OCI-LY1 (cell line): ENCODE measurements at regions not wholly inside any gene's neighbourhood (a gene's known extent, or its start where the extent isn't known, plus 50 kb on each side); places are given as distances from the start of the nearest gene placed in this dataset.

Experiments used
- H2AFZ ChIP-seq: fragments of 200-600 bp; sonication (generic), shearing (Covaris generic); 2 replicates; pipeline ENCODE4 v1.6.0; 2014; ENCODE audit warnings: antibody characterized with exemption, mild to moderate bottlenecking, low read length
- H3F3A ChIP-seq: fragments of 200-600 bp; sonication (generic), shearing (Covaris generic); 2 replicates; pipeline ENCODE4 v1.6.0; 2014; ENCODE audit warnings: mild to moderate bottlenecking, antibody characterized with exemption, low read length, moderate library complexity; ENCODE audit not compliant: insufficient read depth
- H3K27ac ChIP-seq: fragments of 200-600 bp; sonication (generic); 2 replicates; pipeline ENCODE4 v1.5.1; 2014; ENCODE audit warnings: low read length, mixed run types, mild to moderate bottlenecking, low read depth; ENCODE audit not compliant: poor library complexity, severe bottlenecking
- H3K27me3 ChIP-seq: fragments of 200-600 bp; sonication (generic); 2 replicates; pipeline ENCODE4 v1.6.0; 2014; ENCODE audit warnings: antibody characterized with exemption, mild to moderate bottlenecking, low read length, moderate library complexity; ENCODE audit not compliant: insufficient read depth
- H3K36me3 ChIP-seq: fragments of 200-600 bp; sonication (generic); 2 replicates; pipeline ENCODE4 v1.6.1; 2014; ENCODE audit warnings: mild to moderate bottlenecking, antibody characterized with exemption, low read length, moderate library complexity, mixed read lengths; ENCODE audit not compliant: insufficient read depth
- H3K4me1 ChIP-seq: fragments of 200-600 bp; sonication (generic); 2 replicates; pipeline ENCODE4 v1.5.1; 2014; ENCODE audit warnings: mild to moderate bottlenecking, low read length, moderate library complexity; ENCODE audit not compliant: insufficient read depth, severe bottlenecking
- H3K4me2 ChIP-seq: fragments of 200-600 bp; sonication (generic), shearing (Covaris generic); 2 replicates; pipeline ENCODE4 v1.6.1; 2014; ENCODE audit warnings: low read length
- H3K4me3 ChIP-seq: fragments of 200-600 bp; sonication (generic); 2 replicates; pipeline ENCODE4 v1.5.1; 2014; ENCODE audit warnings: low read length, low read depth, mild to moderate bottlenecking, mixed read lengths; ENCODE audit not compliant: poor library complexity, severe bottlenecking
- H3K79me2 ChIP-seq: fragments of 200-600 bp; shearing (Covaris generic); 2 replicates; pipeline ENCODE4 v1.6.1; 2016; ENCODE audit warnings: mixed run types, low read length, mixed read lengths; ENCODE audit not compliant: insufficient read depth
- H3K9ac ChIP-seq: fragments of 200-600 bp; sonication (generic), shearing (Covaris generic); 2 replicates; pipeline ENCODE4 v1.6.1; 2014; ENCODE audit warnings: mild to moderate bottlenecking, low read length, mixed read lengths
- H3K9me2 ChIP-seq: fragments of 200-600 bp; sonication (generic), shearing (Covaris generic); 2 replicates; pipeline ENCODE4 v1.6.1; 2014; ENCODE audit warnings: low read depth, mild to moderate bottlenecking, low read length, mixed read lengths
- H3K9me3 ChIP-seq: fragments of 200-600 bp; shearing (Covaris generic); 2 replicates; pipeline ENCODE4 v1.6.1; 2014; ENCODE audit warnings: low read length, mixed read lengths
- H4K20me1 ChIP-seq: fragments of 200-600 bp; sonication (generic), shearing (Covaris generic); 2 replicates; pipeline ENCODE4 v1.6.0; 2016; ENCODE audit warnings: mild to moderate bottlenecking, low read length; ENCODE audit not compliant: insufficient read depth
- CTCF ChIP-seq: fragments of 200-600 bp; sonication (generic), shearing (Covaris generic); IDR thresholded peaks from 2 replicates; pipeline ENCODE4 v1.5.1; 2017; ENCODE audit warnings: mild to moderate bottlenecking, antibody characterized with exemption, low read length, moderate library complexity, mixed read lengths
- EZH2 ChIP-seq: fragments of 200-600 bp; sonication (generic), shearing (Covaris generic); IDR thresholded peaks from 2 replicates; pipeline ENCODE4 v1.8.0; 2017; ENCODE audit warnings: borderline replicate concordance, mixed run types, mild to moderate bottlenecking, antibody characterized with exemption, low read length, moderate library complexity, mixed read lengths

DNA sequence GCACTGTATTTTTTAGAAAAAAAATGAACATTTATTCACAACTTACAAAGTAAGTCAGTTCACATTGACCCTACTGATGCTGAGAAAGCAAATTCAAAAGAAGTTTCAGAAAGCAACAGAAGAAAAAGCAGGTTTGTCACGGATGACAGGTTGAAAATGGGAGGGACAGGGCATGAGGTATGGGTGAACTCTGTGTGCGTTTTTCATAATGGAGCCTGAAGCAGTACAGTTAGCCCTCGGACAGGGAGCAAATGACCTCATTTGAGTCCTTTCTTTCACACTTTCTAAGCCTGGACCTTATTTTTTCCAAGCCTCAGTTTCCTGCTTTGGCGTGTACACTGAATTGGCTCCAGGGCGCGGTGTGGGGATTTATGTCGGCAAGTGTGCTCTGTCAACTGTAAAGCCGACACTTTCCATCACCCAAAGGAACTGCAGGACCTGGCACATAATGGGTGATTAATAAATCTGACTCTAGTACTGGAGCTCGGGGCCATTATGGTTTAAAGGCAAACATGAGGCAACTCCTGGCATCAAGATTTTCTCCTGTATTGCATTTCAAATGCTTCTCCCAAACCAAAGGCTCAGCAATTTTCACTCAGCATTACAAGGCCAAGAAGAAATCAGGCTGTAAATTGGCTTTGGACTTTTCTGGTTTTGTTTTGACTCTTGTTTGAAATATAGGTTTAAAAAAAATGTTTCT lies 345.5 kb upstream of the DUSP10 start:
- Histone ChIP-seq H3K9ac (no peak overlapping the region), H3K4me1 (no peaks in the 10 kb centered on the region), H3K4me3 (no peak overlapping the region), H3K9me2 (no peaks in the 10 kb centered on the region), H3F3A (no peaks in the 10 kb centered on the region), H3K9me3 (no peaks in the 10 kb centered on the region), H2AFZ (no peak overlapping the region), H3K27me3 (no peaks in the 10 kb centered on the region; the same call in 1 of the 2 replicates), H3K36me3 (no peaks in the 10 kb centered on the region), H3K79me2 (no peaks in the 10 kb centered on the region), H4K20me1 (no peaks in the 10 kb centered on the region), H3K4me2 (no peak overlapping the region), H3K27ac (no peak overlapping the region)
- TF ChIP-seq CTCF (no peak), EZH2 (no peak)

GRCh38 chr1:222084996-222085395 lies 343.1 kb upstream of the DUSP10 start:
- no peak overlapping the region for H3K9ac ChIP-seq
- H3F3A ChIP-seq: no peaks in the 10 kb centered on the region
- no peaks in the 10 kb centered on the region for H3K4me1 ChIP-seq
- H3K36me3 ChIP-seq: no peaks in the 10 kb centered on the region
- H2AFZ ChIP-seq: no peak overlapping the region
- H4K20me1 ChIP-seq: no peaks in the 10 kb centered on the region
- no peak overlapping the region for H3K4me2 ChIP-seq
- no peaks in the 10 kb centered on the region; the same call in 1 of the 2 replicates for H3K27me3 ChIP-seq
- TF ChIP-seq EZH2: no peak
- no peak for TF ChIP-seq CTCF
- no peak overlapping the region for H3K27ac ChIP-seq
- no peaks in the 10 kb centered on the region for H3K9me3 ChIP-seq
- H3K4me3 ChIP-seq: no peak overlapping the region
- H3K9me2 ChIP-seq: no peaks in the 10 kb centered on the region
- no peaks in the 10 kb centered on the region for H3K79me2 ChIP-seq

DNA sequence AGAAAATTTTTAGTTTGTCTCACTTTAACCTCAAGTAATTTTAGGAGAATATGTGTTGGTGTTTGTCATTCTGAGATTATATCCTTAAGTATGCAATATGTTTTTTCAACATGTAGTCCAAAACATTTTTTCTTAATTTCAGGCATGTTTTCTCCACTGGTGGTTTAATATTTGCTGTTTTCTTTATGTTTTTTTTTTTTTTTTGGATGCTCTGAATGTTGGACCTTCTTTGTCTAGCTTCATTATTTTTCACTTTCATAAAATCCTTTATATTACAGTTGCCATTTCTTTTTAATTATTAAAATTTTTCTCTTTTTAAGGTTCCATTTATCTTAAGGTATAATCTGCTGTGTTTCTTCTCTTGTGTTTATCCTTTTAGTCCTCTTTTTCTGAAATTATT lies 342.2 kb upstream of the DUSP10 start:
- Histone ChIP-seq H3K36me3 (no peaks in the 10 kb centered on the region), H3K9me3 (no peaks in the 10 kb centered on the region), H3K4me2 (no peak overlapping the region), H2AFZ (no peak overlapping the region), H3K9ac (no peak overlapping the region), H3K79me2 (no peaks in the 10 kb centered on the region), H4K20me1 (no peaks in the 10 kb centered on the region), H3K27me3 (no peaks in the 10 kb centered on the region), H3K27ac (no peak overlapping the region), H3K4me1 (no peaks in the 10 kb centered on the region), H3F3A (no peaks in the 10 kb centered on the region), H3K9me2 (no peaks in the 10 kb centered on the region), H3K4me3 (no peak overlapping the region)
- TF ChIP-seq EZH2 (no peak), CTCF (no peak)
